Mammary epithelial cell (primary cell): ENCODE measurements at regions not wholly inside any gene's neighbourhood (a gene's known extent, or its start where the extent isn't known, plus 50 kb on each side); places are given as distances from the start of the nearest gene placed in this dataset.

Experiments
- EZH2 ChIP-seq: IDR thresholded peaks from 2 replicates; pipeline ENCODE4 v1.6.1; 2012; ENCODE audit warnings: low read length, inconsistent platforms, borderline replicate concordance
- TF ChIP-seq, protein P1 (sequence below), 2 donors: IDR thresholded peaks in 1 of 2; conservative IDR thresholded peaks in 1 of 2; 2 replicates each; pipeline ENCODE4 v1.5.1; 2011 to 2012; ENCODE audit warnings: inconsistent platforms in 2 of 2, low read length in 2 of 2, mild to moderate bottlenecking in 2 of 2, control low read depth in 1 of 2, low read depth in 1 of 2; ENCODE audit not compliant: insufficient read depth in 1 of 2; ENCODE audit errors: extremely low read depth in 1 of 2

DNA sequence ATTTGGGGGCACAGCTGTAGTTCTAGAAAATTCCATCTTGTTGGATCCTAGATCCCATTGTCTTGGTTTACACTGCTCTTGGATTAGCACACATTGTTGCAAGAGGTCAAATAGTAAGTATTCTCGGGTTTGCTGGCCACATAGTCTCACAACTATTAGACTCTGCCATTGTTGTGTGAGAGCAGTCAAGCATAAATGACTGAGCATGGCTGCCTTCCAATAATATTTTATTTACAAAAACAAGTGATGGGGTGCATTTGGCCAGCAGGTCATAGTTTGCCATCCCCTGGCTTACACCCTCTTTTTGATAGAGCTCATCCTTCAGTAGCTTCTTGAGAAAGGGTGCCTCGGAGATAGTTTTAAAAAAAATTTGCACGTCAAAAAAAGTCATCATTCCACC, 77.9 kb upstream of the ALX4 start:
- TF ChIP-seq, protein P1, sequence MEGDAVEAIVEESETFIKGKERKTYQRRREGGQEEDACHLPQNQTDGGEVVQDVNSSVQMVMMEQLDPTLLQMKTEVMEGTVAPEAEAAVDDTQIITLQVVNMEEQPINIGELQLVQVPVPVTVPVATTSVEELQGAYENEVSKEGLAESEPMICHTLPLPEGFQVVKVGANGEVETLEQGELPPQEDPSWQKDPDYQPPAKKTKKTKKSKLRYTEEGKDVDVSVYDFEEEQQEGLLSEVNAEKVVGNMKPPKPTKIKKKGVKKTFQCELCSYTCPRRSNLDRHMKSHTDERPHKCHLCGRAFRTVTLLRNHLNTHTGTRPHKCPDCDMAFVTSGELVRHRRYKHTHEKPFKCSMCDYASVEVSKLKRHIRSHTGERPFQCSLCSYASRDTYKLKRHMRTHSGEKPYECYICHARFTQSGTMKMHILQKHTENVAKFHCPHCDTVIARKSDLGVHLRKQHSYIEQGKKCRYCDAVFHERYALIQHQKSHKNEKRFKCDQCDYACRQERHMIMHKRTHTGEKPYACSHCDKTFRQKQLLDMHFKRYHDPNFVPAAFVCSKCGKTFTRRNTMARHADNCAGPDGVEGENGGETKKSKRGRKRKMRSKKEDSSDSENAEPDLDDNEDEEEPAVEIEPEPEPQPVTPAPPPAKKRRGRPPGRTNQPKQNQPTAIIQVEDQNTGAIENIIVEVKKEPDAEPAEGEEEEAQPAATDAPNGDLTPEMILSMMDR (conservative IDR thresholded peaks at IDR 0.05 in 1 of 2, IDR thresholded peaks at IDR 0.05 in 1 of 2; ENCODE audit: extremely low read depth in 1 of 2, insufficient read depth in 1 of 2, low read depth in 1 of 2, low read length in 2 of 2) = no peak
- TF ChIP-seq EZH2 = no peak
